HepG2 (cell line): ENCODE measurements at regions not wholly inside any gene's neighbourhood (a gene's known extent, or its start where the extent isn't known, plus 50 kb on each side); places are given as distances from the start of the nearest gene placed in this dataset.

Experiments used
- ATAC-seq: fragments of 200-7000 bp; cut with Tn5 transposase; 3 replicates; pipeline ENCODE4 v1.9.1; 2020; ENCODE audit warnings: mild to moderate bottlenecking, moderate library complexity
- BruUV-seq: library from RNA; stranded (reverse); fragments of 400-500 nt; replicated peaks from 2 replicates; lab custom pipeline; 2021; lab: Mats Ljungman, UMichigan
- CTCF ChIA-PET: fragments of 300-600 bp; formaldehyde crosslinking; extraction: SDS; loops from one replicate; lab custom pipeline; 2021; ENCODE audit warnings: low total read pairs, inconsistent platforms, low intra/inter-chr PET ratio; lab: Yijun Ruan, JAX
- POLR2A ChIA-PET: fragments of 350-600 bp; sonication (Branson Sonifier 250); formaldehyde crosslinking; loops from one replicate; lab custom pipeline; 2020; ENCODE audit warnings: antibody characterized with exemption, inconsistent platforms; lab: Yijun Ruan, JAX
- DNase-seq: peaks from one replicate; pipeline ENCODE4 v3.0.0-alpha.2; 2015; ENCODE audit warnings: low spot score
- FAIRE-seq: peaks from 3 replicates; lab custom pipeline; 2011; peaks lifted over from hg19 to GRCh38; lab: Jason Lieb, UNC
- H2AFZ ChIP-seq: one replicate; pipeline ENCODE4 v1.6.1; 2011; ENCODE audit warnings: low read length, inconsistent platforms
- H3K27ac ChIP-seq: fragments of 300-600 bp; 3 replicates; pipeline ENCODE4 v1.8.0; 2011; ENCODE audit warnings: mixed run types, mild to moderate bottlenecking, mixed read lengths, low read length, inconsistent platforms; ENCODE audit not compliant: insufficient read depth; ENCODE audit errors: extremely low read length
- H3K27me3 ChIP-seq, 2 experiments: fragments of 200-600 bp in 1 of 2; 2 replicates in 1 of 2; 3 replicates in 1 of 2; pipeline versions ENCODE4 v1.6.0 to v1.8.0; 2011; ENCODE audit warnings: low read length in 2 of 2, mild to moderate bottlenecking in 2 of 2, moderate library complexity in 2 of 2, inconsistent platforms in 1 of 2; ENCODE audit not compliant: insufficient read depth in 2 of 2, control insufficient read depth in 1 of 2
- H3K36me3 ChIP-seq, 2 experiments: fragments of 200-600 bp in 1 of 2; replicated peaks in 1 of 2; 2 replicates in 1 of 2; 3 replicates in 1 of 2; pipeline versions ENCODE4 v1.5.1 to v1.8.0; 2011; ENCODE audit warnings: low read length in 2 of 2, inconsistent platforms in 1 of 2; ENCODE audit not compliant: insufficient read depth in 2 of 2, control insufficient read depth in 1 of 2
- H3K4me1 ChIP-seq: 2 replicates; pipeline ENCODE4 v1.5.1; 2012; ENCODE audit warnings: low read length, inconsistent platforms; ENCODE audit not compliant: insufficient read depth
- H3K4me2 ChIP-seq: 2 replicates; pipeline ENCODE4 v1.6.0; 2011; ENCODE audit warnings: low read depth, low read length, inconsistent platforms
- H3K4me3 ChIP-seq, 3 experiments: fragments of 200-600 bp in 1 of 3; sonication (generic), shearing (Covaris generic) in 1 of 3; replicated peaks in 1 of 3; 2 replicates each; pipeline ENCODE4 v1.5.1; 2011 to 2016; ENCODE audit warnings: low read length in 3 of 3, inconsistent platforms in 2 of 3, low read depth in 2 of 3, mild to moderate bottlenecking in 2 of 3, control low read depth in 1 of 3, mixed read lengths in 1 of 3; ENCODE audit not compliant: insufficient read depth in 1 of 3
- H3K79me2 ChIP-seq: one replicate; pipeline ENCODE4 v1.6.1; 2011; ENCODE audit warnings: low read length, inconsistent platforms; ENCODE audit not compliant: insufficient read depth
- H3K9ac ChIP-seq: 2 replicates; pipeline ENCODE4 v1.6.0; 2011; ENCODE audit warnings: mild to moderate bottlenecking, low read depth, low read length, inconsistent platforms; ENCODE audit not compliant: insufficient read depth
- H3K9me3 ChIP-seq: 2 replicates; pipeline ENCODE4 v1.5.1; 2012; ENCODE audit warnings: mild to moderate bottlenecking, low read length
- H4K20me1 ChIP-seq: 2 replicates; pipeline ENCODE4 v1.6.0; 2011; ENCODE audit warnings: inconsistent platforms, mild to moderate bottlenecking, low read length, moderate library complexity; ENCODE audit not compliant: insufficient read depth
- ATF1 ChIP-seq: IDR thresholded peaks from 2 replicates; pipeline ENCODE4 v1.6.1; 2016; ENCODE audit warnings: mild to moderate bottlenecking, control low read depth
- ATF5 ChIP-seq: sonication (generic); formaldehyde crosslinking; IDR thresholded peaks from 2 replicates; pipeline ENCODE4 v1.4.0; 2020; ENCODE audit warnings: mild to moderate bottlenecking, low read depth, missing genetic modification reagents
- CERS6 ChIP-seq: sonication (generic); formaldehyde crosslinking; IDR thresholded peaks from 2 replicates; pipeline ENCODE4 v1.5.0; 2020; ENCODE audit warnings: missing genetic modification reagents
- ELK4 ChIP-seq: sonication (generic); formaldehyde crosslinking; IDR thresholded peaks from 2 replicates; pipeline ENCODE4 v1.9.0; 2021; ENCODE audit warnings: missing genetic modification reagents, borderline replicate concordance
- FLYWCH1 ChIP-seq: sonication (generic); formaldehyde crosslinking; IDR thresholded peaks from 2 replicates; pipeline ENCODE4 v1.8.1; 2023; ENCODE audit warnings: mild to moderate bottlenecking, missing genetic modification reagents
- HIVEP1 ChIP-seq: sonication (generic); formaldehyde crosslinking; IDR thresholded peaks from 2 replicates; pipeline ENCODE4 v1.4.0; 2020; ENCODE audit warnings: mild to moderate bottlenecking, missing genetic modification reagents
- MATR3 ChIP-seq: sonication (generic); formaldehyde crosslinking; IDR thresholded peaks from 2 replicates; pipeline ENCODE4 v1.4.0; 2020; ENCODE audit warnings: missing genetic modification reagents
- PITX1 ChIP-seq: sonication (generic); formaldehyde crosslinking; IDR thresholded peaks from 2 replicates; pipeline ENCODE4 v1.5.1; 2020; ENCODE audit warnings: mild to moderate bottlenecking, missing genetic modification reagents
- PRDM10 ChIP-seq: sonication (generic); formaldehyde crosslinking; IDR thresholded peaks from 2 replicates; pipeline ENCODE4 v1.4.0; 2020; ENCODE audit warnings: low read depth, missing genetic modification reagents
- PRPF4 ChIP-seq: fragments of 200-400 bp; formaldehyde crosslinking; IDR thresholded peaks from 2 replicates; pipeline ENCODE4 v1.6.1; 2016; ENCODE audit warnings: low read length, low read depth; ENCODE audit not compliant: poor library complexity, severe bottlenecking
- REXO4 ChIP-seq: sonication (generic); formaldehyde crosslinking; IDR thresholded peaks from 2 replicates; pipeline ENCODE4 v1.8.0; 2022; ENCODE audit warnings: missing genetic modification reagents, mild to moderate bottlenecking, borderline replicate concordance
- SMAD3 ChIP-seq: sonication (generic); formaldehyde crosslinking; IDR thresholded peaks from 2 replicates; pipeline ENCODE4 v1.4.0; 2020; ENCODE audit warnings: missing genetic modification reagents
- SNAPC5 ChIP-seq: sonication (generic); formaldehyde crosslinking; IDR thresholded peaks from 2 replicates; pipeline ENCODE4 v1.8.1; 2023; ENCODE audit warnings: mild to moderate bottlenecking, missing genetic modification reagents, borderline replicate concordance
- SRSF1 ChIP-seq: fragments of 200-400 bp; formaldehyde crosslinking; optimal IDR thresholded peaks from 2 replicates; pipeline ENCODE3; 2017; ENCODE audit warnings: mild to moderate bottlenecking, low read depth, low read length, moderate library complexity
- TGIF2 ChIP-seq: IDR thresholded peaks from 2 replicates; pipeline ENCODE4 v1.6.1; 2016; ENCODE audit warnings: control low read depth, missing compliant biosample characterization
- ZFP62 ChIP-seq: sonication (generic); formaldehyde crosslinking; IDR thresholded peaks from 2 replicates; pipeline ENCODE4 v1.4.0; 2020; ENCODE audit warnings: missing genetic modification reagents
- ZNF644 ChIP-seq: IDR thresholded peaks from 2 replicates; pipeline ENCODE4 v1.6.1; 2016; ENCODE audit warnings: low read depth
- ZNF777 ChIP-seq: sonication (generic); formaldehyde crosslinking; IDR thresholded peaks from 2 replicates; pipeline ENCODE4 v1.4.0; 2020; ENCODE audit warnings: missing genetic modification reagents
- WGBS: methylation state at CpG from one replicate; pipeline ENCODE4 v1.1.6; 2017; ENCODE audit warnings: low lambda C conversion rate; 5-methylcytosine and 5-hydroxymethylcytosine counted together
- in situ Hi-C: cut with HindIII; loops from 2 replicates; pipeline ENCODE4 v1.10.0; 2017; ENCODE audit warnings: low pct_unique_long_range_greater_than_20kb; ENCODE audit not compliant: extremely low pct_ligation_motif_present
- intact Hi-C: fragments of 100-400 bp; cut with micrococcal nuclease; formaldehyde crosslinking; loops from one replicate; pipeline ENCODE4 v1.10.0; 2022; ENCODE audit not compliant: unreplicated experiment

- TF ChIP-seq SMAD3 (CRISPR knock-in tag), result no peak
- no peak for TF ChIP-seq ELK4 (CRISPR knock-in tag)
- no peak for TF ChIP-seq ATF1 (CRISPR knock-in tag)
- TF ChIP-seq FLYWCH1 (CRISPR knock-in tag), result no peak
- no peak for TF ChIP-seq MATR3 (CRISPR knock-in tag)
- TF ChIP-seq PITX1 (CRISPR knock-in tag), result no peak
- no peak for TF ChIP-seq ZFP62 (CRISPR knock-in tag)
- no peak for TF ChIP-seq ATF5 (CRISPR knock-in tag)
- TF ChIP-seq HIVEP1 (CRISPR knock-in tag), result no peak
- TF ChIP-seq SNAPC5 (CRISPR knock-in tag), result no peak
- TF ChIP-seq ZNF644 (CRISPR knock-in tag), result no peak
Measured at GRCh38 chr10:44198096-44198779, 186.7 kb downstream of the CXCL12 start (continued).

GRCh38 chr10:44197646-44198045, 187.3 kb downstream of the CXCL12 start:
- ChIA-PET POLR2A (interaction anchor here (2.1 kb wide), 1 partner anchor 39 kb away, joined by 4 read pairs; no protein-coding TSS in a partner anchor), CTCF (no interaction called here)
- intact Hi-C loops, result no loop called here
- BruUV-seq, result no TSS peak
- H3K27ac ChIP-seq, result no peak overlapping the region
- H3K9me3 ChIP-seq, result peaks cover 11% of the 10 kb centered on the region; the same call in 1 of the 2 replicates
- H4K20me1 ChIP-seq, result no peaks in the 10 kb centered on the region
- ATAC-seq (no peak), DNase-seq (no peak), FAIRE-seq (no peak)
- H3K27me3 ChIP-seq, result no peaks in the 10 kb centered on the region
- H2AFZ ChIP-seq, result no peak overlapping the region
- no peak overlapping the region for H3K4me3 ChIP-seq
- in situ Hi-C loops, result no loop called here
- H3K4me2 ChIP-seq, result no peak overlapping the region
- no peaks in the 10 kb centered on the region for H3K36me3 ChIP-seq
- 97% methylated on average over 3 of the region's 3 CpGs for whole genome bisulfite sequencing
- H3K9ac ChIP-seq, result no peak overlapping the region
- H3K79me2 ChIP-seq, result no peaks in the 10 kb centered on the region
- H3K4me1 ChIP-seq, result peaks cover 73% of the 10 kb centered on the region
- no peak for TF ChIP-seq TGIF2 (CRISPR knock-in tag)
- TF ChIP-seq PRPF4, result no peak
- TF ChIP-seq SRSF1, result no peak
- no peak for TF ChIP-seq ZNF777 (CRISPR knock-in tag)
- no peak for TF ChIP-seq PRDM10 (CRISPR knock-in tag)
- TF ChIP-seq CERS6 (CRISPR knock-in tag), result no peak
- TF ChIP-seq REXO4 (CRISPR knock-in tag), result no peak
